Activated naive CD8-positive, alpha-beta T cell (primary cell): ENCODE measurements at regions not wholly inside any gene's neighbourhood (a gene's known extent, or its start where the extent isn't known, plus 50 kb on each side); places are given as distances from the start of the nearest gene placed in this dataset.

Experiments
- H3K27ac Mint-ChIP-seq: one replicate; pipeline ENCODE4 v1.8.0; 2021; ENCODE audit warnings: mixed read lengths
- H3K27me3 Mint-ChIP-seq: one replicate; pipeline ENCODE4 v1.8.0; 2021; ENCODE audit warnings: mixed read lengths
- H3K36me3 Mint-ChIP-seq: one replicate; pipeline ENCODE4 v1.8.0; 2021; ENCODE audit warnings: mixed read lengths
- H3K4me1 Mint-ChIP-seq: one replicate; pipeline ENCODE4 v1.8.0; 2021; ENCODE audit warnings: low read depth, mixed read lengths
- H3K4me3 Mint-ChIP-seq: one replicate; pipeline ENCODE4 v1.8.0; 2021; ENCODE audit warnings: mild to moderate bottlenecking, mixed read lengths
- H3K9me3 Mint-ChIP-seq: one replicate; pipeline ENCODE4 v1.8.0; 2021; ENCODE audit warnings: low read depth, mixed read lengths

GRCh38 chr4:41391271-41391670 lies 134.5 kb downstream of the UCHL1 start:
- Mint-ChIP-seq H3K27me3 (no peaks in the 10 kb centered on the region), H3K4me1 (no peaks in the 10 kb centered on the region), H3K9me3 (no peaks in the 10 kb centered on the region), H3K4me3 (no peak overlapping the region), H3K27ac (no peak overlapping the region), H3K36me3 (no peaks in the 10 kb centered on the region)

GRCh38 chr4:41394481-41394894 lies 137.8 kb downstream of the UCHL1 start:
- no peaks in the 10 kb centered on the region for H3K9me3 Mint-ChIP-seq
- no peaks in the 10 kb centered on the region for H3K36me3 Mint-ChIP-seq
- no peak overlapping the region for H3K4me3 Mint-ChIP-seq
- no peaks in the 10 kb centered on the region for H3K27me3 Mint-ChIP-seq
- H3K27ac Mint-ChIP-seq: no peak overlapping the region
- no peaks in the 10 kb centered on the region for H3K4me1 Mint-ChIP-seq

GRCh38 chr4:41396214-41396613 lies 139.5 kb downstream of the UCHL1 start:
- no peak overlapping the region for H3K4me3 Mint-ChIP-seq
- H3K27ac Mint-ChIP-seq: no peak overlapping the region
- H3K27me3 Mint-ChIP-seq: no peaks in the 10 kb centered on the region
- H3K4me1 Mint-ChIP-seq: no peaks in the 10 kb centered on the region
- no peaks in the 10 kb centered on the region for H3K9me3 Mint-ChIP-seq
- H3K36me3 Mint-ChIP-seq: no peaks in the 10 kb centered on the region

GRCh38 chr4:41396869-41397268 lies 140.1 kb downstream of the UCHL1 start:
- H3K27me3 Mint-ChIP-seq: no peaks in the 10 kb centered on the region
- H3K4me3 Mint-ChIP-seq: no peak overlapping the region
- H3K9me3 Mint-ChIP-seq: no peaks in the 10 kb centered on the region

GRCh38 chr4:41399231-41399630 lies 138.7 kb upstream of the LIMCH1 start:
- Mint-ChIP-seq H3K4me1 (no peaks in the 10 kb centered on the region), H3K36me3 (no peaks in the 10 kb centered on the region), H3K27ac (no peak overlapping the region), H3K9me3 (no peaks in the 10 kb centered on the region), H3K4me3 (no peak overlapping the region), H3K27me3 (no peaks in the 10 kb centered on the region)

More at GRCh38 chr4:41396869-41397268, 140.1 kb downstream of the UCHL1 start:
- Mint-ChIP-seq H3K4me1 (no peaks in the 10 kb centered on the region), H3K27ac (no peak overlapping the region), H3K36me3 (no peaks in the 10 kb centered on the region)

- H3K27me3 Mint-ChIP-seq: no peaks in the 10 kb centered on the region
- no peaks in the 10 kb centered on the region for H3K36me3 Mint-ChIP-seq
- H3K4me1 Mint-ChIP-seq: no peaks in the 10 kb centered on the region
- H3K27ac Mint-ChIP-seq: no peak overlapping the region
- no peaks in the 10 kb centered on the region for H3K9me3 Mint-ChIP-seq
- H3K4me3 Mint-ChIP-seq: no peak overlapping the region
Observed at GRCh38 chr4:41400296-41400695, 137.7 kb upstream of the LIMCH1 start.

GRCh38 chr4:41405464-41406112 lies 132.4 kb upstream of the LIMCH1 start:
- no peaks in the 10 kb centered on the region for H3K9me3 Mint-ChIP-seq
- H3K4me3 Mint-ChIP-seq: no peak overlapping the region
- H3K4me1 Mint-ChIP-seq: no peaks in the 10 kb centered on the region
- H3K36me3 Mint-ChIP-seq: no peaks in the 10 kb centered on the region
- H3K27me3 Mint-ChIP-seq: no peaks in the 10 kb centered on the region
- no peak overlapping the region for H3K27ac Mint-ChIP-seq

GRCh38 chr4:41406113-41406516 lies 131.8 kb upstream of the LIMCH1 start:
- Mint-ChIP-seq H3K36me3 (no peaks in the 10 kb centered on the region), H3K4me1 (no peaks in the 10 kb centered on the region), H3K9me3 (no peaks in the 10 kb centered on the region), H3K4me3 (no peak overlapping the region), H3K27me3 (no peaks in the 10 kb centered on the region), H3K27ac (no peak overlapping the region)

- no peaks in the 10 kb centered on the region for H3K4me1 Mint-ChIP-seq
- no peak overlapping the region for H3K27ac Mint-ChIP-seq
- no peaks in the 10 kb centered on the region for H3K27me3 Mint-ChIP-seq
- no peak overlapping the region for H3K4me3 Mint-ChIP-seq
- H3K36me3 Mint-ChIP-seq: no peaks in the 10 kb centered on the region
- no peaks in the 10 kb centered on the region for H3K9me3 Mint-ChIP-seq
Observed at GRCh38 chr4:41408150-41408549, 129.8 kb upstream of the LIMCH1 start.

GRCh38 chr4:41408859-41409593 lies 128.9 kb upstream of the LIMCH1 start:
- peaks cover 4% of the 10 kb centered on the region for H3K27me3 Mint-ChIP-seq
- no peak overlapping the region for H3K4me3 Mint-ChIP-seq
- H3K9me3 Mint-ChIP-seq: no peaks in the 10 kb centered on the region
- no peak overlapping the region for H3K27ac Mint-ChIP-seq
- H3K36me3 Mint-ChIP-seq: no peaks in the 10 kb centered on the region
- H3K4me1 Mint-ChIP-seq: no peaks in the 10 kb centered on the region

GRCh38 chr4:41409594-41409895 lies 128.4 kb upstream of the LIMCH1 start:
- Mint-ChIP-seq H3K27ac (no peak overlapping the region), H3K9me3 (no peaks in the 10 kb centered on the region), H3K4me1 (no peaks in the 10 kb centered on the region), H3K27me3 (peaks cover 8% of the 10 kb centered on the region), H3K4me3 (no peak overlapping the region), H3K36me3 (no peaks in the 10 kb centered on the region)

GRCh38 chr4:41410049-41410448 lies 127.9 kb upstream of the LIMCH1 start:
- Mint-ChIP-seq H3K36me3 (no peaks in the 10 kb centered on the region), H3K4me3 (no peak overlapping the region), H3K9me3 (no peaks in the 10 kb centered on the region), H3K27ac (no peak overlapping the region), H3K27me3 (peaks cover 8% of the 10 kb centered on the region), H3K4me1 (no peaks in the 10 kb centered on the region)

- H3K4me1 Mint-ChIP-seq: no peaks in the 10 kb centered on the region
- no peak overlapping the region for H3K4me3 Mint-ChIP-seq
- no peak overlapping the region for H3K27ac Mint-ChIP-seq
- H3K36me3 Mint-ChIP-seq: no peaks in the 10 kb centered on the region
- no peaks in the 10 kb centered on the region for H3K9me3 Mint-ChIP-seq
- peaks cover 8% of the 10 kb centered on the region for H3K27me3 Mint-ChIP-seq
Observed at GRCh38 chr4:41413670-41414411, 124.1 kb upstream of the LIMCH1 start.

- Mint-ChIP-seq H3K27ac (no peak overlapping the region), H3K9me3 (no peaks in the 10 kb centered on the region), H3K27me3 (peaks cover 8% of the 10 kb centered on the region), H3K36me3 (no peaks in the 10 kb centered on the region), H3K4me1 (no peaks in the 10 kb centered on the region), H3K4me3 (no peak overlapping the region)
Observed at GRCh38 chr4:41414412-41414779, 123.6 kb upstream of the LIMCH1 start.

- no peak overlapping the region for H3K27ac Mint-ChIP-seq
- H3K36me3 Mint-ChIP-seq: no peaks in the 10 kb centered on the region
- no peaks in the 10 kb centered on the region for H3K4me1 Mint-ChIP-seq
- peaks cover 8% of the 10 kb centered on the region for H3K27me3 Mint-ChIP-seq
- no peaks in the 10 kb centered on the region for H3K9me3 Mint-ChIP-seq
- H3K4me3 Mint-ChIP-seq: no peak overlapping the region
Observed at GRCh38 chr4:41418444-41418843, 119.5 kb upstream of the LIMCH1 start.
